ENCODE measurements at regions not wholly inside any gene's neighbourhood (a gene's known extent, or its start where the extent isn't known, plus 50 kb on each side); places are given as distances from the start of the nearest gene placed in this dataset.

- no peak for DNase-seq
These were observed 423.0 kb downstream of the IRS2 start for GRCh38 chr13:109363431-109363830.

DNA sequence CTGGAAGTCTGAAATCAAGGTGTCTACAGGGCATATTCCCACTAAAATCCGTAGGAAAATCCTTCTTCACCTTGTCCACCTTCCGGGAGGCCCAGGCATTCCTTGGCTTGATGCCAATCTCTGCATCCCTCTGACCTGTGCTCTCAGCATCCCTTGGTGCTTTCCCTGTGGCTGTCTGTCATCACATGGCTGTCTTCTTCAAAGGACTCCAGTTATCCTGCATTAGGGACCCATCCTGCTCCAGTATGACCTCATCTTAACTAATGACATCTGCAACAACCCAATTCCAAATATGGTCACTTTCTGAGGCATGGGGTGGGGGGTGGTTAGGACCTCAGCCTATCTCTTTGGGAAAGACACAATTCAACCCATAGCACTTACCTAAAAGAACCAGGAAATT is 423.8 kb downstream of the IRS2 start:
- DNase-seq, result no peak

- DNase-seq, result no peak
These were observed 424.7 kb downstream of the IRS2 start for GRCh38 chr13:109361562-109362289.

- no peak for DNase-seq
These were observed 428.5 kb downstream of the IRS2 start for GRCh38 chr13:109357751-109358471.

DNA sequence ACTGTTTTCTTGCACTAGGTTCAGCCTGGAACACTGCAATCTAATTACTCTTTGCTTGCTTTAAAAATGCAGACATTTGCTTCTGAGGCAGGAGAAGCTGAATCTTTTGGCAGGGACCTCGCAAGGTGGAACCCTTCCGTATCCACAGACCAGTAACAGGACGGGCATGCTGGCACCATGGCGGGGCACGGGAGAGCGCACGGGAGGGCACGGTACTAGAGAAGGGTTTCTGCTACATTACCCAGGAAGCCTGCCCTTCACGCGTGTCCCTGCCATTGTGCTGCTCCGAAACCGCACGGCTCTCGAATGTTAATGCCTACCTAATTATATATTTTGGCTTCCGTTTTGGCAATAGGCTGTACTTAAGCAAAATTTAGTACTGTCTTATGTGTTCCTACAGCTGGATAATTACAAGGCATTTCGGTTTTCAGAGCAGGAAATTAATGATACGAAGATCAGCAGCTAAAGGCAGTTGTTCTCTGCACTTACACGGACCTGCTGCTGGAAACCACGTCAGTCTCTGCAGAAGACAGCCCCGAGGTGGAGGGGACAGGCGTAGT is 430.4 kb downstream of the IRS2 start:
- no peak for DNase-seq

GRCh38 chr13:109355166-109355565 is 431.2 kb downstream of the IRS2 start:
- DNase-seq, result no peak

DNA sequence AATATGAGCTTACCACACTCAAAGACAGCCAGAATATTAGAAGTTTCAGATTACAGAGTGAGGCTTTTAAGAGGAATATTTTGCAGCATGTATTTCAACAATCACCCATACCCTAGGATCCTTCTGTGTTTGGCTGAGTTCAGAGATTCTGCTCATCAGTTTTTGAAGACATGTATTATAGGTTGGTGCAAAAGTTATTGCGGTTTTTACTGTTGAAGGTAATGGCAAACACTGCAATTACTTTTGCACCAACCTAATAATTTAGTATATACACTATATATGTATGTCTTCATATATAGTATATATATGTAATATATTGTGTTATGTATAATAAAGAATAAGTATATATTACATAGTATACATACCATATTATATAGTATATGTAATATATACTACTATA is 435.1 kb downstream of the IRS2 start:
- no peak for DNase-seq

- DNase-seq, result no peak
These were observed 437.7 kb downstream of the IRS2 start for GRCh38 chr13:109348519-109349258.

- DNase-seq, result no peak
These were observed 440.3 kb downstream of the IRS2 start for GRCh38 chr13:109346060-109346459.

DNA sequence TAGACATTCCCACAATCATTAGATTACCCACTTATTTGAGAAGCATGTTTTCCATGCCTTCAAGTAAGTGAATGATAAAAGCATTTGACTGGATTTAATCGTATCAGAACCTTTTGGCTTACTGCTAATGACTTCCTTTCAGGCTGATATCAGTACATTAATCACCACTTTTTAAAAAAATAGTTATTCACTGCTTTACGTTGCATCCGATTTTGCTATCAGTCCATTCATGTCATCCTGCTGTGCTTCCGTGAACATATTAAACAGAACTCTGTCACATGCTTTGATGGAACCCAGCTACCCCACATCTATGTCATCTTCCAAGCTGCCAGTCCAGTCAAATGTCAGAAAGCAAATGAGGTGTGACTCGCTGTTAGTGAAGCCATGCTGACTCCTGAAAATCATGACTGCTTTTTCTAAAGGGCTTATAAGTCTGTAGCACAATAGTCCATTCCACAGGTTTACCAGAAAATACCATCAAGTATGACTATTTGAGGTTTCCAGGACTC is 440.9 kb downstream of the IRS2 start:
- DNase-seq, result no peak

GRCh38 chr13:109344552-109345157 is 441.7 kb downstream of the IRS2 start:
- no peak for DNase-seq

GRCh38 chr13:109336730-109337129 is 449.7 kb downstream of the IRS2 start:
- DNase-seq, result no peak

GRCh38 chr13:109333893-109334651 is 452.3 kb downstream of the IRS2 start:
- DNase-seq, result no peak

GRCh38 chr13:109332506-109333499 is 453.6 kb downstream of the IRS2 start:
- DNase-seq, result no peak

DNA sequence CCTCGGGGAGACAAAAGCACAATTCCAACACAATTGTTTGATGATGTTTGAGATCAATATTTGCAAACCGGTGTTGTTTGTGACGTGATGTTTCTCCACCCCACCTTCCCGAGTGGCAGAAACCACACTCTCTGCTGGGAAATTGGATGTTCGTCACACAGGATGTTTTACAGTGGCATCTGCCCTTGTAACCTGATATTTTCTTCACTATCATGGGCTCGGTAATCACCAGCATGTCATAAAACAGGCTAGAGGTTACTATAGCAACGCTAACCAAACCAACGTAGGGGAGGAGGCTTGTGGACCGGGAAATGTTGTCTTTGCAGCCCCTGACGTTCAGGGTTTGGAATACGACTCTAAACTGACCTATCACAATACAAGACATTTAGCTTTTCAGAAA is 454.5 kb downstream of the IRS2 start:
- peak; percentile 11 for DNase-seq

DNA sequence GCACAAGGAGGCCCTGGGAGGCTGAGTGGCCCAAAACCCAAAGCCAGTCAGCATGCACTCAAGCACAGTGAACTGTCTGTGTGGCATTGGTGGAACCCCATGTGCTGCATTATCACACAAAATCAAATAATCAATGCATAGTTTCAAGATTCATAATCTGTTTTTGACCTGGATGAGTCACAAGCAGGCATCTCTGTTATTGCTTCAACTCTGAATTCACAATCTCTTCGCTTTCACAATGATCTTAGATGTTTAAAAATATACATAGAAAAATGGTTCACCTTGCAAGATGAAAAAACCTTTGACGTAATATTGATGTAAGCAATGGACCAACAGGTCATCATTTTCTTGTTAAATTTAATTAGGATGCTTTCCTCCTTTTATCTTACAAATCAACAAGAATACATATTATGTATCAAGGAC is 455.4 kb downstream of the IRS2 start:
- DNase-seq, result no peak

DNA sequence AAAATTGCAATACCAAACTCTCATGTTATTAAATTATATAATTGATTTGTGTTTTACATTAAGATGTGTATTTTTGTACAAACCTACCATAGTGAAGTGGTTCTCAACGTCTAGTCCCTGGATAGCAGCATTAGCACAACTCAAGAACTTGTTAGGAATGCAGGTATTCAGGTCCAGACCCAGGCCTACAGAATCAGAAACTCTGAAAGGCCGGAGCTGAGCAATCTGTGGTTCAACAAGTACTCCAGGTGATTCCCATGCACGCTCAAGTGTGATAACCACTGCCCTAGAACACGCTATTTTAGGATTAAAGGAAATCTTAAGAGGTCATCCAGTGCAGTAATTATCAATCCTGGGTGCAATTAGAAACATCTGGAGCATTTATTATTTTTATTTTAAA is 456.3 kb downstream of the IRS2 start:
- DNase-seq, result no peak

DNA sequence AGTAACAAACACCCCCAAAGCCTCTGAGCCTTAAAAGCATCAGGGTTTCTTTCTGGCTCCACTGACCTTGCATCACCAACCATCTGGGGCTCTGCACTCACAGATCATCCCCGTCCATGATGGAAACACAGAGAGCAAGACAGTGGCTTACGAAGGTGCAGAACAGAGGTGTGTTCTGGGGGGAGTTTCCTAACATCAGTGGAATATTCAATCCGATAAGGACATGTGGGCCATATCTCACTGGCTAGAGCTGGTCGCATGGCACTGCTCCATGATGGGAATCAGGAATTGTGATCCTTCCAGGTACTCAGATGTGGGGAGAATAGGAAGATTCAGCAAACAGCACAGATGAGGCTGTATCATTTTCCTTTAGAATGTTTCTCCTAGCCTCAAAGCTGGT is 457.2 kb downstream of the IRS2 start:
- DNase-seq, result no peak

GRCh38 chr13:109326601-109327000 is 459.8 kb downstream of the IRS2 start:
- no peak for DNase-seq

GRCh38 chr13:109323338-109323737 is 463.0 kb downstream of the IRS2 start:
- DNase-seq, result no peak
